Panc1 (cell line): ENCODE measurements at regions not wholly inside any gene's neighbourhood (a gene's known extent, or its start where the extent isn't known, plus 50 kb on each side); places are given as distances from the start of the nearest gene placed in this dataset.

ENCODE experiments used
- ATAC-seq: fragments of 200-7000 bp; cut with Tn5 transposase; 2 replicates; pipeline ENCODE4 v1.9.1; 2020; ENCODE audit warnings: mild to moderate bottlenecking, moderate library complexity
- BruUV-seq: library from RNA; stranded (reverse); fragments of 400-500 nt; replicated peaks from 2 replicates; lab custom pipeline; 2021; lab: Mats Ljungman, UMichigan
- CTCF ChIA-PET: fragments of 300-600 bp; sonication (Branson Sonifier 250); formaldehyde crosslinking; loops from one replicate; lab custom pipeline; 2022; ENCODE audit warnings: antibody characterized with exemption; lab: Charles Lee
- POLR2A ChIA-PET: fragments of 300-600 bp; sonication (Branson Sonifier 250); formaldehyde crosslinking; loops from one replicate; lab custom pipeline; 2022; ENCODE audit warnings: antibody characterized with exemption; lab: Charles Lee
- DNase-seq: peaks from one replicate; pipeline ENCODE4 v3.0.0-alpha.2; 2010; ENCODE audit warnings: low read depth, low spot score
- H3K27ac ChIP-seq: 2 replicates; pipeline ENCODE4 v1.5.1; 2011; ENCODE audit warnings: mild to moderate bottlenecking, low read length, inconsistent platforms
- H3K27me3 ChIP-seq: fragments of 200-500 bp; sonication (Bioruptor generic); 2 replicates; pipeline ENCODE4 v1.6.0; 2014; ENCODE audit warnings: low read length, inconsistent platforms; ENCODE audit not compliant: control insufficient read depth, insufficient read depth
- H3K36me3 ChIP-seq: fragments of 200-500 bp; sonication (Bioruptor generic); 2 replicates; pipeline ENCODE4 v1.5.1; 2014; ENCODE audit warnings: inconsistent platforms, mild to moderate bottlenecking, low read length, moderate library complexity; ENCODE audit not compliant: control insufficient read depth, insufficient read depth
- H3K4me1 ChIP-seq: 2 replicates; pipeline ENCODE4 v1.5.1; 2011; ENCODE audit warnings: inconsistent platforms, mild to moderate bottlenecking, low read length, moderate library complexity; ENCODE audit not compliant: control insufficient read depth, insufficient read depth
- H3K4me3 ChIP-seq, 2 experiments: 2 replicates each; pipeline ENCODE4 v1.5.1; 2011 to 2012; ENCODE audit warnings: low read depth in 2 of 2, low read length in 2 of 2, mild to moderate bottlenecking in 2 of 2, inconsistent platforms in 1 of 2, moderate library complexity in 1 of 2
- H3K9me3 ChIP-seq: fragments of 200-500 bp; sonication (Bioruptor generic); 2 replicates; pipeline ENCODE4 v1.5.1; 2014; ENCODE audit warnings: low read depth, mild to moderate bottlenecking, inconsistent platforms, low read length, moderate library complexity; ENCODE audit not compliant: control insufficient read depth, insufficient read depth
- POLR2AphosphoS5 ChIP-seq: IDR thresholded peaks from 2 replicates; pipeline ENCODE4 v1.6.1; 2012; ENCODE audit warnings: mild to moderate bottlenecking, low read depth, low read length, moderate library complexity
- REST ChIP-seq, 2 experiments: IDR thresholded peaks; 2 replicates each; pipeline ENCODE4 v1.6.1; 2011 to 2012; ENCODE audit warnings: low read depth in 2 of 2, control low read depth in 1 of 2, low read length in 1 of 2, mild to moderate bottlenecking in 1 of 2, moderate library complexity in 1 of 2; ENCODE audit not compliant: insufficient read depth in 1 of 2
- SIN3A ChIP-seq: IDR thresholded peaks from 2 replicates; pipeline ENCODE4 v1.6.1; 2012; ENCODE audit warnings: low read depth, mild to moderate bottlenecking, low read length, moderate library complexity, borderline replicate concordance; ENCODE audit not compliant: insufficient read depth
- TCF7L2 ChIP-seq: IDR thresholded peaks from 2 replicates; pipeline ENCODE4 v1.6.1; 2011; ENCODE audit warnings: mild to moderate bottlenecking, low read depth, low read length, inconsistent platforms
- in situ Hi-C: cut with HindIII; loops from 2 replicates; pipeline ENCODE4 v1.10.0; 2016; ENCODE audit warnings: low sequenced_read_pairs, low pct_unique_long_range_greater_than_20kb
- intact Hi-C: fragments of 100-400 bp; cut with micrococcal nuclease; formaldehyde crosslinking; loops from one replicate; pipeline ENCODE4 v1.10.0; 2022; ENCODE audit not compliant: unreplicated experiment
- TF ChIP-seq, protein P1 (sequence below): fragments of 450-650 bp; IDR thresholded peaks from 2 replicates; pipeline ENCODE4 v1.5.1; 2017; ENCODE audit warnings: mild to moderate bottlenecking

DNA sequence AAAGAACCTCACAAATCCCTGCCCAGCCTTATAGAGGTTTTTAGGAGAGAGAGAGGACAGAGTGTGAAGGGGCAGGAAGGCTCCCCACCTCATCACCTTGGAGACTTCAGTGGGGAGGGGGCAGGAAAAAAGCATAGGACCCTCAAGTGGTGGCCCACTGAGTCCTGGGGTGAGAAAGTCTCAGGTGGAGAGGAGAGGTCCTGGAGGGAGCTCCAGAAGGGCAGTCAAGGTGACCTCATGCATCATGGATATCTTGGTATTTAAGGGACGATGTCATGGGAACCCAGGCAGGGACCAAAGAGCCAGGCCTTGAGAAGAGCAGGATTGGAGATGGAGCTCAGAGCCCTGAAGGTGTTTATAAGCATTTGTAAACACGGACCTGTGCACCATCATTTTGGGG is 204.5 kb downstream of the SLC4A3 start:
- no peaks in the 10 kb centered on the region for H3K4me1 ChIP-seq
- no peak for DNase-seq
- in situ Hi-C loops: no loop called here
- no peak overlapping the region for H3K27ac ChIP-seq
- no peak for ATAC-seq
- POLR2A ChIA-PET: no interaction called here
- CTCF ChIA-PET: no interaction called here
- H3K27me3 ChIP-seq: no peaks in the 10 kb centered on the region
- no peaks in the 10 kb centered on the region for H3K36me3 ChIP-seq
- H3K4me3 ChIP-seq: no peak overlapping the region
- TF ChIP-seq TCF7L2: no peak
- TF ChIP-seq, protein P1, sequence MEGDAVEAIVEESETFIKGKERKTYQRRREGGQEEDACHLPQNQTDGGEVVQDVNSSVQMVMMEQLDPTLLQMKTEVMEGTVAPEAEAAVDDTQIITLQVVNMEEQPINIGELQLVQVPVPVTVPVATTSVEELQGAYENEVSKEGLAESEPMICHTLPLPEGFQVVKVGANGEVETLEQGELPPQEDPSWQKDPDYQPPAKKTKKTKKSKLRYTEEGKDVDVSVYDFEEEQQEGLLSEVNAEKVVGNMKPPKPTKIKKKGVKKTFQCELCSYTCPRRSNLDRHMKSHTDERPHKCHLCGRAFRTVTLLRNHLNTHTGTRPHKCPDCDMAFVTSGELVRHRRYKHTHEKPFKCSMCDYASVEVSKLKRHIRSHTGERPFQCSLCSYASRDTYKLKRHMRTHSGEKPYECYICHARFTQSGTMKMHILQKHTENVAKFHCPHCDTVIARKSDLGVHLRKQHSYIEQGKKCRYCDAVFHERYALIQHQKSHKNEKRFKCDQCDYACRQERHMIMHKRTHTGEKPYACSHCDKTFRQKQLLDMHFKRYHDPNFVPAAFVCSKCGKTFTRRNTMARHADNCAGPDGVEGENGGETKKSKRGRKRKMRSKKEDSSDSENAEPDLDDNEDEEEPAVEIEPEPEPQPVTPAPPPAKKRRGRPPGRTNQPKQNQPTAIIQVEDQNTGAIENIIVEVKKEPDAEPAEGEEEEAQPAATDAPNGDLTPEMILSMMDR: no peak
- TF ChIP-seq SIN3A: no peak
- TF ChIP-seq REST (IDR thresholded peaks at IDR 0.05; ENCODE audit: insufficient read depth in 1 of 2, low read depth in 2 of 2, low read length in 1 of 2): no peak
- no peak for TF ChIP-seq POLR2AphosphoS5
- intact Hi-C loops: no loop called here
- no TSS peak for BruUV-seq
- no peaks in the 10 kb centered on the region for H3K9me3 ChIP-seq

- no peak overlapping the region for H3K27ac ChIP-seq
- H3K9me3 ChIP-seq: no peaks in the 10 kb centered on the region
- ChIA-PET CTCF (no interaction called here), POLR2A (no interaction called here)
- in situ Hi-C loops (no loop called here), intact Hi-C loops (no loop called here)
- H3K27me3 ChIP-seq: no peaks in the 10 kb centered on the region
- DNase-seq (no peak), ATAC-seq (no peak)
- BruUV-seq: no TSS peak
- H3K4me3 ChIP-seq: no peak overlapping the region
- H3K4me1 ChIP-seq: no peaks in the 10 kb centered on the region
- H3K36me3 ChIP-seq: no peaks in the 10 kb centered on the region
- no peak for TF ChIP-seq POLR2AphosphoS5
- TF ChIP-seq, protein P1: no peak
- no peak for TF ChIP-seq TCF7L2
- no peak for TF ChIP-seq REST (IDR thresholded peaks at IDR 0.05; ENCODE audit: insufficient read depth in 1 of 2, low read depth in 2 of 2, low read length in 1 of 2)
- TF ChIP-seq SIN3A: no peak
Measured at GRCh38 chr2:219832904-219833303, 205.5 kb downstream of the SLC4A3 start.
